Stimulated activated CD4-positive, alpha-beta T cell treated with anti-CD3 and anti-CD28 coated beads, Interleukin-2, amount 100 ng/mL, for 24 hours (primary cell): ENCODE measurements at regions not wholly inside any gene's neighbourhood (a gene's known extent, or its start where the extent isn't known, plus 50 kb on each side); places are given as distances from the start of the nearest gene placed in this dataset.

ENCODE experiments used
- DNase-seq, 2 donors: peaks; one replicate each; pipeline ENCODE4 v3.0.0-alpha.2; 2020

GRCh38 chr10:70939441-70940003 lies 51.2 kb upstream of the PCBD1 start:
- DNase-seq = no peak

- DNase-seq = no peak
These were observed 52.6 kb upstream of the PCBD1 start for GRCh38 chr10:70940834-70941568.

DNA sequence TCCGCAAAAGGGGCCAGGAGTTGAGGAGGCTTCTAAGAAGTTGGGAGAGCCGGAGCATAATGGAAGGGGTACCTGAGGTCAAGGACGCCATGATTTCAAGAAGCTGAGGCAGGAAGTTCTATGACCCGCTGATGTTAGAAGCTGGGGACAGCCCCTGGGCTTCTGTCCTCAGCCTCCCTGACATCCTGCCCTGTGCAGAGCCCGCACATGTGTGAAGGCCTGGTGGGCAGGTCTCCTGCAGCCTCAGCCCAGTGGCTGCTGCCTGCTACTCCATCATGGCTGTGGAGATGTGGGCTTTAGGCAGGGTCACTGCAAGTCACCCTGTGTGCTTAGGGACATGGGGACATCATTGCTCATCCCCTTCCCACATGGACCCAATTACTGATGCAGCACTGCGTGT lies 53.8 kb upstream of the PCBD1 start:
- DNase-seq = no peak

DNA sequence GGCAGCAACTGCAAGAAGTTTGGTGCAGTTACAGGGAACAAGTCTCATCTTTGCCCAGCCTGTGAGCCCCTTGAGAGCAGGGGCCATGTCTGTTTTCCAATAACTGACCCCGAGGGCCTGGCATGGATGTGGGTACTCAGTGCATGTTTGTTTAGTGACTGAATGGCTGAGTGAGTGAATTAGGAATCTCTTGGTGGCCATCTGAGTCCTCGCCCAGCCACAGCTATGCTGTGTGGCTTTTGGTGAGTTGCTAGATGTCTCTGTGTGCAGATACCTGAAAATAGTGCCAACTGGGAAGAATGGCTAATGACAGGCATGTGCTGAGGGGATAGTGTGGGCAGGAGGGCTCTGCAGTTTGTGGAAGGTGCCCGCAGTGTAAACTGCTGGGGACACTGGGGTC lies 54.4 kb upstream of the PCBD1 start:
- no peak for DNase-seq

GRCh38 chr10:70943249-70943648 lies 54.9 kb upstream of the PCBD1 start:
- no peak for DNase-seq

GRCh38 chr10:70943841-70944466 lies 55.6 kb upstream of the PCBD1 start:
- no peak for DNase-seq

GRCh38 chr10:70950037-70950436 lies 61.7 kb upstream of the PCBD1 start:
- no peak for DNase-seq

GRCh38 chr10:70950801-70951200 lies 62.4 kb upstream of the PCBD1 start:
- DNase-seq = no peak

DNA sequence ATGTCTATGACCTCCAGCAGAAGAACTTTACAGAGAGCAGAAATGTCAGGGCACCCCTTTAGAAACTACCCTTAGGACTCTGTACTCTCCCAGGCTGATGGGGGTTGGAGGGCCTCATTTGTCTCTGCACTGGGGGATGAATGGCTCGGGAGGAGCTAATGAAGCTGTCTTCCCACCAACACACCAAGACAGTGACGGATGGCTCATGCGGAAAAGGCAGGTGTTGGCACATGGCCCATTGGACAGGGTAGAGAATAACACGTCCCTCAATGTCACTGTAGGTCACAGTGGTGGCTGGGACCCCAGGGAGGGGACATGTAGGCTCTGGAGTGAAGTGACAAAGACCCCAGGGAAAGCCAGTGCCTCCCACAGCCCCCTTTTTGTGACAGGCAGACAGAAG lies 64.0 kb upstream of the PCBD1 start:
- no peak for DNase-seq

GRCh38 chr10:70952921-70953320 lies 64.6 kb upstream of the PCBD1 start:
- no peak for DNase-seq

DNA sequence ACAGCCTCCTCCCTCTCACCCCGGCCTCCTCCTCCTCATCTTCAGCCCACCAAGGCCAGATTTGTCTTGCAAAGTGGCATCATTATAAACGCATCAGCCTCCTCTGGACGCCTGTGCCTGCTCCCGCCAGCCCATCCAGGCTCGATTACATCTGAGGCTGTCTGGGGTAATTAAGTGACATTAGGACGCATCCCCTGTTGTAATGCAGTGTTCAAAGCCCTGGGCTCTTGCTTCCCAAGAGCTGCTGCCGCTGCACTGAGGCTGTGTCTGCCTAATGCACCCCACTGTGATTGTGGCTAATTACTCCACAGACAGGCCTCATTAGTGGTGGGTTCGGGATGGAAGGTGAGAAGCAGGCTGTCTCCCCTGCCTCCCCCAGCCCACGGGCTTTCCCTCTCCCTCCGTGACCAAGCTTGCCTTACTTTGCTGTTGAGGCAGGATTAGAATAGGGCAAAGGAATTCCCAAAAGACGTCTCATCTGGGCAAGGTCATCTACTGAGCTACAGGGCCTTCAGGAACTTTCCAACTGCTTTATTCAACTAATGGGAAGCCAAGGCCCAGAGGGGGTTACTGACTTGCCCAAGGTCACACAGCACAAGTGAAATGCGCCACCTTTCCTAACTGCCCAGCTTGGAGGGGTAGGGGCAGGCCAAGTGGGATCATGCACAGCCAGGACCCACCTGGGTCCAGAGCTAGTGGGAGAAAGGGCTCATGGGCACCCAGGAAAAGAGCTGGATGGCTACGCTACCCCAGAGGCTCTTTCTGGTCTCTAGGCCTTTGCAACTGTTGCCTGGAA lies 66.2 kb upstream of the PCBD1 start:
- DNase-seq = no peak

GRCh38 chr10:70956029-70956759 lies 67.8 kb upstream of the PCBD1 start:
- DNase-seq = no peak

DNA sequence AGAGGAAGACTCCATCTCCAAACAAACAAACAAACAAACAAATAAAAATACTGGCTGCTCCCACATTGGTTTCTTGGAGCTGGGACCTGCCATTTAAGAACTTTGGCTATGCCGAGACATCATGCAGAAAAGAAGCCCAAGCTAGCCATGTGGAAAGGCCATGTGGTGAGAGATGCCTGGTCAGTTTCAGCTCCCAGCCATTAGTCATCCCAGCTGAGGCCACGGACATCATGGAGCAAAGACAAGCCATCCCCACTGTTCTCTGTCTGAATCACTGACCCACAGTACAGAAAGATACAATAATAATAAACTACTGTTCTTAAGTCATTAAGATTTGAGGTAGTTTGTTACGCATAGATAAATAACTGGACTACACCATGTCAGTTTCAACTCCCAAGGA lies 70.0 kb upstream of the PCBD1 start:
- DNase-seq = no peak

DNA sequence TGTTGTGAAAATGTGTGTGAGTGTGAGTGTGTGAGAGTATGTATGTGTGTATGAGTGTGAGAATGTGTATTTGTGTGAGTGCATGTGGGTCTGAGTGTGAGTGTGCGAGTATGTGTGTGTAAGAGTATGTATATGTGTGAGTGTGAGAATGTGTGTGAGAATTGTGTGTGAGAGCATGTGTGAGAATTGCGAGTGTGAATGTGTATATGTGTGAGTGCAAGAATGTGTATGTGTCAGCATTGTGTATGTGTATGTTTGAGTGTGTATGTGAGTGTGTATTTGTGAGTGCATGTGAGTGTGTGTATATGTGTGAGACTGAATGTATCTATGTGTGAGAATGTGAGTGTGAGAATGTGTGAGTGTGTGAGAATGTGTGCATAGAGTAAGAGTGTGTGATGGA lies 72.0 kb upstream of the PCBD1 start:
- no peak for DNase-seq

- no peak for DNase-seq
These were observed 72.6 kb upstream of the PCBD1 start for GRCh38 chr10:70960783-70961570.

- no peak for DNase-seq
These were observed 74.3 kb upstream of the PCBD1 start for GRCh38 chr10:70962686-70963085.

- DNase-seq = no peak
These were observed 74.9 kb upstream of the PCBD1 start for GRCh38 chr10:70963271-70963670.

DNA sequence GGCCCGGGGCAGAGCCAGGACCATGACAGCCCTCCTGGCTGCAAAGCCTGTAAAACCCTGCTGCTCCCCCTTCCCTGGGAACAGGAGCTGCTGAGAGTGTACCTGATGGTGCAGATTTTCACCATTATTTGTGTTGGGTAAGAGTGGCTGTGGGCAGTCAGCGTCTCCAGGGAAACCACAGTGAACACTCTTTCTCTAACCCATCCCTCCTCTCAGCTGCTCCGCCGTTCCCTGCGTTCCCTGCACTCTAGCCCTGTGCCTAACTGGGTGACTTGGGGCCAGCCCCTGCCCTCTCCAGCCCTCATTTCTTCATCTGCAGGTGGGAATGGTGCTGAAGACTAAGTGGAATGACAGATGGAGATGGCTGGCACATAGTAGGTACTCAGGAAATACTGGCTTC lies 75.9 kb upstream of the PCBD1 start:
- DNase-seq = no peak

DNA sequence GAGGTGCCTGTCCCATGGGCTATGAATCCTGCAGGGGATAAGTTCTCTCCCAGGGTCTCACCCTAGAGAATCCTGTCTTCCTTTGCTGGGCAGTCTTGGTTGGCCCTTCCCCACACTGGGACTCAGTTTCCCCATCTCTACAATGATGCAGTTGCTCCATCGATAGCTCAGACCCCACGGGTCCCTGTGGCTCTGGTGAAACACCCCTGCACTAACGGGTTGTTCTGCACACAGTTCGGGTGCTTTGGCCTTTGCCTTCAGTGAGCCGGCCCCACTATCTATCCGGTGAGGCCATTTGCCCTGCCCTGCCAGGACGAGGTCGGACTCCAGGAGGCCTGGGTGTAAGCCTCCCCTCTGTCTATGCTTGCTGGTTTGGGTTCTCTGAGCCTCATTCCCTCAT lies 76.5 kb upstream of the PCBD1 start:
- DNase-seq = no peak

DNA sequence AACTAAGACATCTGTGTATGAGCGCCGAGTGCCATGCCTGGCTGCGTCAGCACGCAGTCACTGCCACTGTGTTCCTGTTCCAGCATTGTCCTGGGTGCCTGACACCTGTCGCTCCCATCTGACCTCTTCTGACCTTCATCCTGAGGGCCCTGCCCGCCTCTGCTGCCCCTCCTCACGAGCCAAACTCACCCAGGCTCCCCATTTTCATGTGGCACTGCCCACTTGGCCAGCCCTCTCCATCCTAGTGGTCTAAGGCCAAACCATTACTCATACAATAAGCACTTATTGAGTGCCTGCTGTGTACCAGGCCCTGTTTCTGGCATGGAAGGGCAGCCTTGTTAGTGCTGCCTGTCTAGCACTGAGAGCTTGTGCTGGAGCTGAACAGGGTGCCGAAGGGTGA lies 77.2 kb upstream of the PCBD1 start:
- no peak for DNase-seq

DNA sequence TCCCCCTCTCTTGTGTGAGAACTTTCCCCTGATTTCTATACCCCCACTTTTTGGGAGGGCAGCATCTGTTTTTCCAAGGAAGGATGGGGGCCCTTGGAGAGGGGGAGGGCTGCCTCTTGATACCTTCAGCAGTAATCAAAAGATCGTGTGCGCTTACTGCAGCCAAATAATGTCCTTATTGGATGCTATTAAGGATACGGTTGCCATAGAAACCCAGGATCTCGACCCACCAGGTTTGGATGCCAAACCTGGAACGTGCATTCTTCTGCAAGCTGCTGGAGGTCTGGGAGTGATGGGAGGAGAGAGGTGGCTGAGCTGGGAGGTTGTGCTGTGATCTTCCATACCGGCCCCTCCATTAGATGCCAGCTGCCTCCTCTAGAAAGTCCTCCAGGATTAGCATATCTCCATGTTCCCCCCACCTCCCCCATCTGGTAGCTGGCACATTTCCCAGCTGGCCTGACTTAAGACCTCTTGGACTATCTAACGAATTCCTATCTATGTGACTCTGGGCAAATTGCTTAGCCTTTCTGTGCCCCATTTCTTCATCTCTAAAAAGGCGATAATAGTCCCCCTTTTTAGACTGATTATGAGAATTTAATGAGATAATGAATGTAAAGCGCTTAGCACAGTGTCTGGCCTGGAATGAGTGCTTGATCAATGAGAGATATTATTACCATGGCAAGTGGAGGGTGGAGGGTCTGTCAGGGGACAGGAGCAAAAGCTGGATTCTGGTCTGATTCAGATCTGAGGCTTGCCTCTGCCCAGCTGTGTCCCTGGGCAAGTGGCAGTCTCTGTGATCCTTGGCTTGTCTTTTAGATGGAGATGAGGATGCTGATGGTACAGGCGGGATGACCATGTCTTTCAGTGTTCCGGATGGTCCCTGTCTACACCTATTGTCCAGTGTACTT lies 78.5 kb upstream of the PCBD1 start:
- no peak for DNase-seq
